ENCODE measurements at regions not wholly inside any gene's neighbourhood (a gene's known extent, or its start where the extent isn't known, plus 50 kb on each side); places are given as distances from the start of the nearest gene placed in this dataset.
"Not testable (repeated sequence)": the region's sequence is repeated elsewhere in the genome, so short reads cannot be mapped to it uniquely, and the experiment has no call there.

DNA sequence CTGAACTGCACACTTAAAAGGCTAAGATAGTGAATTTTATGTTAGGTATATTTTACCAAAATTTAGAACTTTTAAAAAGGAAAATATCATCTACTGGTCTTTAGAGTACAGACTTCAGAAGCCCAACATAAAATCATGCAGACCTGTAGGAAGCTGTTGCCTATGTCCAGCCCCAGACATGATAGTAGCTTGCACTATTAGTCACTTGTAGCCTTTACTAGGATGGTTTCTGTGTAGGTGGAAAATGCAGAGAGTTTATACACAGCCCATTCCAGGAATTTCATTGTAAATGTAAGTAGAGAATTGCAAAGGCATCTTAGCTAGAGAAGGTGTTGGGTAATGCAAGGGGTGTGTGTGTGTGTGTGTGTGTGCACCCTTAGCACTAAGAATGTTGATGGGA lies 640.2 kb downstream of the RNF144A start:
- no peak for DNase-seq

- DNase-seq: no peak
Measured at GRCh38 chr2:7559791-7560190, 642.6 kb downstream of the RNF144A start.

- DNase-seq: no peak
Measured at GRCh38 chr2:7566382-7566881, 649.2 kb downstream of the RNF144A start.

GRCh38 chr2:7567116-7567515 lies 649.9 kb downstream of the RNF144A start:
- DNase-seq: not testable (repeated sequence)

- no peak for DNase-seq
Measured at GRCh38 chr2:7567646-7568045, 650.4 kb downstream of the RNF144A start.

DNA sequence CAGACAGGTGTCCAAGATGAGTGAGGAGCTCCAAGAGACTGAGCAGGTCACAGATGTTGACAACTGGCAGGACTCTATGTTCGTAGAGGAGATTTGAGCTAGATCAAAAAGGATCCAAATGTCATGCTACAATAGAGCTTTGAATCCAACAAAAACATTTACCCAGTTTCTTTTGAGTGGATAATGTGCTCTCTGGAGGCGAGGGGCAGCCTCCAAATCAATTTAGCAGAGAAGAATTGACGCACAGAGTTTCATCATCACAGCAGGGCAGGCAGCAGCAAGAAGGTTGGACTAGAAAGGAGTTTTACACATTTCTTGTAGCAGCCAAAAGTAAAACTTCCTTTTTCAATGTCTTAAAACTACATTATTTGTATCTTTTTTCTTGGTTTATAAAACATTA lies 653.0 kb downstream of the RNF144A start:
- no peak for DNase-seq

DNA sequence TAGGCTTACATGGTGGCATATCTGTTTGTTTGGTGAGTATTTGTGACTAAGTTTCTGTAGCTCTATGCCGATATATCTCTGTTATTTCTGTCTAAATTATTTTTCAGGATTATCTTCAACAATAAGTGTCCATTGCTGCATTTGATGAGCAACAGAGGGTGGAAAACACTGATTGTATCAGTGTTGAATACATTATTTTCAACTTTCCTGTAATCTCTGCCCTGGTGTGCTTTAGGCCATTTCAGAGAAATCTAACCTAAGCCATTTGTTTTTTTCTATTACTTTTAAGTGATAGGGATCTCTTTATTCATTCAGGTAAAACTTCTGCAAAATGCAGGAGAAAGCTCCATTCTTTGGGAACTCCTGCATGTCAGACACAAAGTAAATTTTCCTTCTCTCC lies 654.5 kb downstream of the RNF144A start:
- no peak for DNase-seq

DNA sequence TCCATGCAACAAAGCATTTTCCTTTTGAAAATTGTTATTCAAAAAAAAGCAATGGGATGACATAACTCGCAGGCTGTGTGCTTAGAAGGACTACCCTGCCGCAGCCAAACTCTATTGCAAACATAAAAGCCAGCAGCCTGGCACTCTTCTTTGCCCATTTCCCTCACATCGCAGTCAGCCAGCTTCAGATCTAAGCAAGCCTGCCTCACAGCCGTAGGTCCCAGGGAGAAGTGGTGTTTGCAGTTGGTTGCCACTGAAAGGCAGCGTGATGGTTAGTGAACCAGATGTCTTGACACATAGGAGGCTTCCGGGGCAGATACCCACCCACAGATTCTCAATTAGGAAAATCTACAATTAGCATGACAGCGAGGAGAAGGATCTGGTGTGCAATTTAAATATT lies 655.2 kb downstream of the RNF144A start:
- DNase-seq: no peak

- DNase-seq: no peak
Measured at GRCh38 chr2:7573166-7573825, 656.1 kb downstream of the RNF144A start.

- DNase-seq: no peak
Measured at GRCh38 chr2:7574385-7574784, 657.2 kb downstream of the RNF144A start.

GRCh38 chr2:7577769-7578168 lies 660.6 kb downstream of the RNF144A start:
- no peak for DNase-seq

DNA sequence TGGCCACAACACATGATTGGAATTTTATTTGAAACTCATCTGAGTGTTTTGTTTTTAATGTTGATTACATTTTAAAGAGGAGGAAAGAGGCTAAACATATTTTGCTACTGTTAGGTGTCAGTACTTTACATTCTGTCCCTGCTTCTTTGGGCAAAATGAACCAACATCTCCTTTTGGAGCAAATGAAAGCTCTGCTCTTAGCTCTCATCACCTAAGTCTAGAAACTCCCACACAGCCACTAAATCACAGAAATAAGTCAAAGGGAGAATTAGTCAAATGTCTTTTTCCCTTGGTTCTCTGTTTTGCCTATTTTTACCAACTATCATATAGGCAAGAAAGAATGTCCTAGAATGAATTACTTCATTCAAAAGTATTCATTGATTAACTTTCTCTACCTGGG lies 666.8 kb downstream of the RNF144A start:
- no peak for DNase-seq

DNA sequence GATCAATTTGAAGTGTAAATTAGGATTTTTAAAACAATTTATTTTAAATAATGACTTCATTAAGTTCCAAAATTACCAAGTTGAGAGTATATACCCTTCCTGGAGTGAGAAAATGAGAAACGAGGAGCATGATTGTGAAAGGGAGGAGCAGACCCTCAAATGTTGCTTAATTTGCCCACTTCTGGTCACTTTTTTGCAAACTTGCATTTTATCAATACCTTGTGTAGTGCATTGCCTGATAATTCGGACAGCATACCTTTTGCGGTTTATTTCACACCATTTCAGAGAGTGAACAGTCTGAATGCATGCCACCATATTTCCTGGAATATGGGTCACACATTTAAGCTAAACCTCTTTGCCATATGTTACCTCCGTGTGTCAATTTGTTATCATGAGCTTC lies 669.7 kb downstream of the RNF144A start:
- no peak for DNase-seq

- no peak for DNase-seq
Measured at GRCh38 chr2:7588295-7588694, 671.1 kb downstream of the RNF144A start.

GRCh38 chr2:7592618-7593140 lies 675.5 kb downstream of the RNF144A start:
- DNase-seq: no peak

GRCh38 chr2:7593360-7593759 lies 676.1 kb downstream of the RNF144A start:
- no peak for DNase-seq

GRCh38 chr2:7594211-7594610 lies 677.0 kb downstream of the RNF144A start:
- DNase-seq: no peak

DNA sequence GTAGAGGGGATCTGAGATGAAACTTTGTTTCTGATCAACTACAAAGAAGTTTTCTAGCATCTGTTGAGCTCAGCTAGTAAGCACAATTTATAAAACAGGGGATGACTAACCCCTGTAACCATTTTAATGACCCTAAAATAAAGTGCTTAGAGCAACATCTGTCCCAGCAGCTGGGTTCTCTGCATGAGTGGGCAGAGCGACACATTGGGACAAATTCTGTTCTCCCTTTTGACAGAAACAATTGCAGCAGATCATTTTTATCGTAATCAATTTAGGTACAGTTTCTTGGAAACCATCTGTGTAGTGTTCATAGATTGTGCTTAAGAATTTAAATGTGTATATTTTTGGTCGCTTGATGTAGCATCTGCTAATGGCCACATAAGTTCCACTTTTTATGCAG lies 678.0 kb downstream of the RNF144A start:
- peak in 1 of 2 experiments; percentile 16 for DNase-seq

DNA sequence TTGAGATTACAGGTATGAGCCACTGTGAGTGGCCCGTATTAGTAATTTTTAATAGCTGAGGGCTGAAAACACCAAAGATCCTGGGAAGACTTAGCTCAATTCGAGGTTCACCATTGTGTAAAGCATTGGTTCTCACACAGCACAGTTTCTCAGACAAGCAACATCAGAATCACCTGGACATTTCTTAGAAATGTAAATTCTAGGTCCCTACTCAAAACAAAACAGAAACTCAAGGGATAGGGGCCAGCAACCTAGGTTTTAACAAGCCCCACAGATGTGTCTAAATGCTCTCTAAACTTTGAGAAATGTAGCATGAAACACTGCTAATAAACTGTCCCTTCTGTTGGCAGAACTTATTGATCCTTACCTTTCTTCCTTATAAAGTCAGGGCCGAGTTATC lies 681.2 kb downstream of the RNF144A start:
- DNase-seq: no peak

DNA sequence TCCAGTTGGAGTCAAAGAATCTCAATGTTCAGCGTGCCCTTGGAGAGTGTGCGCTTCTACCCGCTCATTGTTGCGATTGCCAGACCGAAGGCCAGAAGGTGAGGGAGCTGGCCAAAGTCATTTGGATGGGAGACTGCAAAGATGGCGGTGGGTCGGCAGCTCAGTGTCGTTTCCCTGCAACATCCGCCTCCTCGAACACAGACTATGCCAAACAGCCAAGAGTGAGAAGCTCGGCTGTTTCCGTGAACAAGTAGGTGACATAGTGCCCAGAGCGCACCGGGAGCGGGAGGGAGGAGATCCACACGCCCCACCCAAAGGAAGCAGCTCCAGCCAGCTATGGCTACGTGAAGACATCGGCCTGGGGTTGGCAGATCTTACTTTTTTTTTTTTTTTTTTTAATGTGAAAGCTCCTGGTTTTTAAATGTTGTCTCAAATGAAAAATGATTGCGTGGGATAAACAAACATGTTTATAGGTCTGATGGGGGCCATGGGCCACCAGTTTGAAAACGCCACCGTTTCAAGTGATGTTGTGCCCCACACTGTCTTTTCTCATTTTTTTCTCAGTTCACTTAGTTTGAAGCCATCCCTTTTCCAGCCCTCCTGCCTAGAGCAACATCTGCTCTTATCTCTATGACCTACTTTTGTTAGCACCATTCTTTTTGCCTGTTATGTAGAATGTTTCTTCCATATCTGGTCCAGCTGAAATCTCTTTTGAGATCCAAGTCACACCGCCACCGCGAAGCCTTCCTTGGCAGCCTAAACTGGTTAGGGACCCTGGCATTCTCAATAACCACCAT lies 682.4 kb downstream of the RNF144A start:
- no peak for DNase-seq

- peak in 1 of 2 experiments; percentile 55 for DNase-seq
Measured at GRCh38 chr2:7601990-7602389, 684.8 kb downstream of the RNF144A start.

DNA sequence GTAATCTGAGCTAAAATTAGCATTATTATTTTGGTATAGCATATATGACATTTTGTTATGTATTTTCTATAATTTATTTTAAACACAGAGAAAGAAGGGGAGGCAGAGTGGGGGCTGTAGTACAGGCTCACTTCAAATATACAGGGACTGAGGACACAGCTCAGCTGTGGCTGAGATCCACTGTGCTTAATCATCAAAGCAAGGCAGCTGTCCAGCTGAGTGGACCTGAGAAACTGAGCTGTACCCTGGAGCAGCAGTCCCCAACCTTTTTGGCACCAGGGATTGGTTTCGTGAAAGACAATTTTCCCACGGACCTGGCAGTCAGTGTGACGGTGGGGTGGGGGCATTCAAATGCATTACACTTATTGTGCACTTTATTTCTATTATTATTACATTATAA lies 687.2 kb downstream of the RNF144A start:
- DNase-seq: no peak

DNA sequence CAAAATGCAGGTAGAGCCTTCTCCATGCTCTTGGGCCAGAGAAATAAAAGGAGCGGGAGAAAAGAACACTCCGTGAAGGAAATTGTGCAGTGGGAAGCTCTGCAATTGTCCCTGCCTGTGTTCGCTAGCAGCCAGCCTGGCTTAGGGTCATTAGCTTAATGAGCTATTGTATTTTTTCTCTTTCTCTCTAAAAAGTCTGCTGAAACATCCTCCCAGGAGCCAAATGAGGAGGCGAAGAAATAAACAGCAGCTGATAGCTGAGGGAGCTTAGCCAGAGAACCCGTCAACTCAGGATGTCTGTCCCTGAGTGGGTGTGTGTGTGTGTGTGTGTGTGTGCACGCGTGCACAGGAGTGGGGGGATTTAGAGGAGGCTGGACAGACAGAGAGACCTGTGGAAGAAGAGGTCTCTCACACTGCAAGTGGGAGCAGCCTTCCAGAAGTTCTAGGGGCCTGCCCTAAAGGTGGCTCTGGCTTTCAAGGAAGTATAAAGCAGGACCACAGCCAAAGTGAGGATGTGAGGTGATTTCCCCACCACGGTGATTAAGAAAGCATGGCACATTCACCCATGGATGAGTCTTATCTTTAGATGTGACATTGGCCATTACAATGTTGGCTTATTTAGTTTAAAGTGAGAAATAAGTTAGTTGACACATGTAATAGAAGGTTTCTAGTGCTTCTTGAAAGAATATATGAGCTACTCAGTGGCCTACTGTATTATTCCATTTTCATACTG lies 690.4 kb downstream of the RNF144A start:
- no peak for DNase-seq
